ENCODE measurements at regions not wholly inside any gene's neighbourhood (a gene's known extent, or its start where the extent isn't known, plus 50 kb on each side); places are given as distances from the start of the nearest gene placed in this dataset.

GRCh38 chr1:240001177-240001740, 90.4 kb upstream of the FMN2 start:
- TF ChIP-seq CTCF (IDR thresholded peaks at IDR 0.05; ENCODE audit: insufficient read depth, low read length, poor library complexity, severe bottlenecking) = no peak
- no peak for TF ChIP-seq EZH2phosphoT487 (conservative IDR thresholded peaks at IDR 0.05; ENCODE audit: low read length)
